Sigmoid colon (tissue), 6 donors: ENCODE measurements at regions not wholly inside any gene's neighbourhood (a gene's known extent, or its start where the extent isn't known, plus 50 kb on each side); places are given as distances from the start of the nearest gene placed in this dataset.

ENCODE experiments used
- DNase-seq: peaks from one replicate; pipeline ENCODE4 v3.0.0-alpha.2; 2019
- H3K27ac ChIP-seq, 4 donors: fragments of 200-600 bp; sonication (generic); one replicate each; pipeline ENCODE4 v1.5.1; 2016 to 2019; ENCODE audit warnings: mild to moderate bottlenecking in 1 of 4
- H3K27me3 ChIP-seq, 3 donors: fragments of 200-600 bp; sonication (generic); one replicate each; pipeline ENCODE4 v1.5.1; 2019; ENCODE audit warnings: mild to moderate bottlenecking in 1 of 3
- H3K36me3 ChIP-seq, 4 donors: fragments of 200-600 bp; sonication (generic); one replicate each; pipeline ENCODE4 v1.5.1; 2016 to 2019
- H3K4me1 ChIP-seq, 4 donors: fragments of 200-600 bp; sonication (generic); one replicate each; pipeline ENCODE4 v1.5.1; 2017 to 2019
- H3K4me3 ChIP-seq, 4 donors: fragments of 200-600 bp; sonication (generic); one replicate each; pipeline ENCODE4 v1.5.1; 2017 to 2019; ENCODE audit warnings: mild to moderate bottlenecking in 2 of 4, moderate library complexity in 1 of 4
- H3K9me3 ChIP-seq, 4 donors: fragments of 200-600 bp in 3 of 4; sonication (generic) in 3 of 4; one replicate each; pipeline versions ENCODE4 v1.5.1 to v1.6.1; 2013 to 2019
- EP300 ChIP-seq, 4 donors: sonication (generic); formaldehyde crosslinking; IDR thresholded peaks; one replicate each; pipeline ENCODE4 v1.6.1; 2017; ENCODE audit warnings: antibody characterized with exemption in 4 of 4
- POLR2A ChIP-seq, 2 donors: fragments of 450-650 bp; IDR thresholded peaks; one replicate each; pipeline ENCODE4 v1.6.1; 2016; ENCODE audit warnings: antibody characterized with exemption in 2 of 2, mild to moderate bottlenecking in 2 of 2, moderate library complexity in 2 of 2
- POLR2AphosphoS5 ChIP-seq, 4 donors: sonication (generic); formaldehyde crosslinking; IDR thresholded peaks; one replicate each; pipeline ENCODE4 v1.6.1; 2017; ENCODE audit warnings: antibody characterized with exemption in 4 of 4
- WGBS, 2 donors: extraction: QIAGEN DNeasy Blood & Tissue Kit; methylation state at CpG; one replicate each; pipeline ENCODE4 v1.1.7; 2013; 5-methylcytosine and 5-hydroxymethylcytosine counted together
- intact Hi-C: fragments of 100-400 bp; cut with DNase I; formaldehyde crosslinking; loops from one replicate; pipeline ENCODE4 v1.15.1; 2023
- TF ChIP-seq, protein P1 (sequence below), 4 experiments: fragments of 450-650 bp in 3 of 4; fragments of 200-600 bp in 1 of 4; IDR thresholded peaks; one replicate each; pipeline ENCODE4 v1.5.1; 2016 to 2019; ENCODE audit warnings: antibody characterized with exemption in 4 of 4, mild to moderate bottlenecking in 3 of 4, moderate library complexity in 2 of 4
- donor health status: healthy with polysubstance abuse.
- donor health status: healthy.

DNA sequence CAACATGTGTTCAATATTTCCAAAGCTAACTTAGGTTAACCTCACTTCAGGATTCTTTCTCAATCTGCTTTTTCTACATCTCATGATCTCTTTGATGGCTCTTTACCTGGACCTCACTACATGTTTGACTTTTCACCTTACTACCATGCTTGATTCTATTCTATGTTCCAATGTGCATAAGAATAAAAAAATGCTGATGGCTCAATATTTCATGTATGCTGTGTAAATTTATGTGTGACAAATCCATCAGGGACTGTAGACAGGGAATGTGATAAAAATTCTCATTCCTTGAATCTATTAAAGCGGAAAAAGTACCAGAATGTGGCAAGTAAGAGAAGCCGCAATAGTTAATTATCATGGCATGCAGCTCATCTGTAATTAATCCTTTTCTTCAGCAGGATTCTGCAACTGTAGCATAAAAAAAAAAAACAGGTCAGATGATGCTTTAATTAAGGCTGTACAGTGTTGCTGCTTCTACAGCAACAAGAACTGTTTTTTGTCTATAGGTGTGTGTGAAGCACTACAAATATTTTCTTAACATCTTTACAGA is 276.9 kb upstream of the PRKD1 start:
- no peak for DNase-seq
- Histone ChIP-seq H3K9me3 (no peaks in the 10 kb centered on the region), H3K36me3 (no peaks in the 10 kb centered on the region), H3K4me1 (no peaks in the 10 kb centered on the region), H3K4me3 (no peak overlapping the region), H3K27me3 (no peaks in the 10 kb centered on the region), H3K27ac (no peak overlapping the region)
- TF ChIP-seq POLR2AphosphoS5 (IDR thresholded peaks at IDR 0.05) (no peak), POLR2A (IDR thresholded peaks at IDR 0.05) (no peak), EP300 (IDR thresholded peaks at IDR 0.05) (no peak)
- TF ChIP-seq, protein P1, sequence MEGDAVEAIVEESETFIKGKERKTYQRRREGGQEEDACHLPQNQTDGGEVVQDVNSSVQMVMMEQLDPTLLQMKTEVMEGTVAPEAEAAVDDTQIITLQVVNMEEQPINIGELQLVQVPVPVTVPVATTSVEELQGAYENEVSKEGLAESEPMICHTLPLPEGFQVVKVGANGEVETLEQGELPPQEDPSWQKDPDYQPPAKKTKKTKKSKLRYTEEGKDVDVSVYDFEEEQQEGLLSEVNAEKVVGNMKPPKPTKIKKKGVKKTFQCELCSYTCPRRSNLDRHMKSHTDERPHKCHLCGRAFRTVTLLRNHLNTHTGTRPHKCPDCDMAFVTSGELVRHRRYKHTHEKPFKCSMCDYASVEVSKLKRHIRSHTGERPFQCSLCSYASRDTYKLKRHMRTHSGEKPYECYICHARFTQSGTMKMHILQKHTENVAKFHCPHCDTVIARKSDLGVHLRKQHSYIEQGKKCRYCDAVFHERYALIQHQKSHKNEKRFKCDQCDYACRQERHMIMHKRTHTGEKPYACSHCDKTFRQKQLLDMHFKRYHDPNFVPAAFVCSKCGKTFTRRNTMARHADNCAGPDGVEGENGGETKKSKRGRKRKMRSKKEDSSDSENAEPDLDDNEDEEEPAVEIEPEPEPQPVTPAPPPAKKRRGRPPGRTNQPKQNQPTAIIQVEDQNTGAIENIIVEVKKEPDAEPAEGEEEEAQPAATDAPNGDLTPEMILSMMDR (IDR thresholded peaks at IDR 0.05): no peak
- intact Hi-C loops: no loop called here
- 94% methylated on average over 2 of the region's 2 CpGs for WGBS, 2 donors

DNA sequence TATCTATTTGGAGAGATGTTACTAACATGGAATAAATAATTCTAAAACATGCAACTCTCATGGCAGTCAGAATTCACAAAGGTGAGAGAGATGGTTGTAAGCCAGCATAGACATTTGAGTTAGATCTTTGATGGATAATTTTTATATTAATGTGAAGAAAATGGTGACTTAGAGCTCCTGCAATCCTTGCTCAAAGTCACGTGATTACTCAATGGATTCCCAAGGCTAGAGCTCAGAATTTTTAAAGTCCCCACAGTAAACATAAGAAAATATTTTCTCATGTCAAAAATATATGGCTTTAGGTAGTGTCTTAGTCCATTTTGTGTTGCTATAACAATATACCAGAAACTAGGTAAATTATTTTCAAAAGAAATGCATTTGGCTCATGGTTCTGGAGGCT is 281.5 kb upstream of the PRKD1 start:
- Histone ChIP-seq H3K36me3 (no peaks in the 10 kb centered on the region), H3K4me3 (no peak overlapping the region), H3K9me3 (no peaks in the 10 kb centered on the region), H3K4me1 (peaks cover 0 to 1% (median 0%) of the 10 kb centered on the region in 4 donors), H3K27ac (no peak overlapping the region), H3K27me3 (no peaks in the 10 kb centered on the region)
- TF ChIP-seq, protein P1 (IDR thresholded peaks at IDR 0.05): no peak
- intact Hi-C loops: no loop called here
- 49 to 86% methylated on average over 1 of the region's 1 CpG for WGBS, 2 donors
- no peak for DNase-seq

DNA sequence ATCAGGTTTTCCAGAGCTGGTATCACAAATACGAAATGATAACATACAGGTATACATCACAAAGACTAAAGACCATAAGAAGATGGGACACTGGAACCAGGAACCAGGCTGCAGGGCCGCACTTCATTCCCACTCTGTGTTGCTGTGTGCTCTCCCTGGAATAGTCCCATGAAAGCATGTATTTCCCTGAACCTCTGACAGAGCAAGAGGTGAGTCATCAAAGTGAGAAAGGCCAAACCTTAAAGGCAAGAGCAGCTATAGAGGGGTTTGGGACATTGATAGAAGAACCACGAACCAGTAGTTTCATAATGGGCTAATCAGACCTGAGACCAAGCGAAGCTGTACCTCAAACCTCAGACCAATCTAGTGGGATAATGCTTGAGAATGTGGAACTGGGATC is 283.0 kb upstream of the PRKD1 start:
- DNase-seq: no peak
- H3K27ac ChIP-seq: no peak overlapping the region
- peaks cover 0 to 7% (median 0%) of the 10 kb centered on the region in 4 donors for H3K4me1 ChIP-seq
- H3K27me3 ChIP-seq: no peaks in the 10 kb centered on the region
- no peaks in the 10 kb centered on the region for H3K9me3 ChIP-seq
- intact Hi-C loops: loop anchor here (5.0 to 10.0 kb wide), 2 partner anchors 658 to 1456 kb away; no protein-coding TSS in a partner anchor
- no peak for TF ChIP-seq POLR2AphosphoS5 (IDR thresholded peaks at IDR 0.05)
- TF ChIP-seq EP300 (IDR thresholded peaks at IDR 0.05): no peak
- no peak for TF ChIP-seq POLR2A (IDR thresholded peaks at IDR 0.05)
- TF ChIP-seq, protein P1 (IDR thresholded peaks at IDR 0.05): no peak
- no peaks in the 10 kb centered on the region for H3K36me3 ChIP-seq
- WGBS, 2 donors: 90% methylated on average over 4 of the region's 4 CpGs
- H3K4me3 ChIP-seq: no peak overlapping the region

DNA sequence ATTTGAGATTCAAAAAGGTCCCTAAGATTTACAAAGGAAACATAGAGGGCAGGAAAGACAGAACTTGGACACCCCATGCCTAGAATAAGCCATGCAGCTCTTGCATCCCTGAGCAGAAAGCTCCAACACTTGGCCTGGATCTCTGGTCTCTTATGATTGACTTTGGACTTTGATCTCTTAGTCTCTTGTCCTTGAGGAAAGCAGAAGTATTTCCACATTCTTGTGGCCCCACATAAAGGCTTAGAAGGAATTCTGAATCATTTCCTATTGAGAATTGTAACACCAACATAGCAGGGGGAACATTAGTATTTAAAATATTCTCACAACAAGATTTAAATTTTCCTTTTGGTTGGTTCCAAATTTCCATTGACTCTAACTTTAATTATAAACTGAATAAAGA is 283.7 kb upstream of the PRKD1 start:
- Histone ChIP-seq H3K27me3 (no peaks in the 10 kb centered on the region), H3K36me3 (no peaks in the 10 kb centered on the region), H3K27ac (no peak overlapping the region), H3K9me3 (no peaks in the 10 kb centered on the region), H3K4me1 (peaks cover 0 to 7% (median 0%) of the 10 kb centered on the region in 4 donors), H3K4me3 (no peak overlapping the region)
- intact Hi-C loops: loop anchor here (5.0 to 10.0 kb wide), 2 partner anchors 659 to 1457 kb away; no protein-coding TSS in a partner anchor
- TF ChIP-seq POLR2A (IDR thresholded peaks at IDR 0.05): no peak
- TF ChIP-seq, protein P1 (IDR thresholded peaks at IDR 0.05): no peak
- no peak for TF ChIP-seq POLR2AphosphoS5 (IDR thresholded peaks at IDR 0.05)
- TF ChIP-seq EP300 (IDR thresholded peaks at IDR 0.05): no peak
- no peak for DNase-seq

- Histone ChIP-seq H3K4me3 (no peak overlapping the region), H3K27ac (no peak overlapping the region), H3K36me3 (no peaks in the 10 kb centered on the region), H3K9me3 (no peaks in the 10 kb centered on the region), H3K27me3 (no peaks in the 10 kb centered on the region), H3K4me1 (peaks cover 0 to 7% (median 0%) of the 10 kb centered on the region in 4 donors)
- WGBS, 2 donors: 60 to 68% methylated on average over 3 of the region's 3 CpGs
- no peak for DNase-seq
- TF ChIP-seq POLR2A (IDR thresholded peaks at IDR 0.05) (no peak), EP300 (IDR thresholded peaks at IDR 0.05) (no peak), POLR2AphosphoS5 (IDR thresholded peaks at IDR 0.05) (no peak)
- TF ChIP-seq, protein P1 (IDR thresholded peaks at IDR 0.05): no peak
- intact Hi-C loops: loop anchor here (5.0 to 10.0 kb wide), 2 partner anchors 662 to 1459 kb away; no protein-coding TSS in a partner anchor
Observed at GRCh38 chr14:30214014-30214413, 286.4 kb upstream of the PRKD1 start.
